AG09309 (cell line): ENCODE measurements at regions not wholly inside any gene's neighbourhood (a gene's known extent, or its start where the extent isn't known, plus 50 kb on each side); places are given as distances from the start of the nearest gene placed in this dataset.

Source experiments
- DNase-seq: peaks from one replicate; pipeline ENCODE4 v3.0.0-alpha.2; 2010; ENCODE audit warnings: low read depth
- H3K4me3 ChIP-seq: 2 replicates; pipeline ENCODE4 v1.5.1; 2011; ENCODE audit warnings: mild to moderate bottlenecking, low read depth, low read length, moderate library complexity; ENCODE audit not compliant: control insufficient read depth
- TF ChIP-seq, protein P1 (sequence below): IDR thresholded peaks from 2 replicates; pipeline ENCODE4 v1.5.1; 2011; ENCODE audit warnings: mild to moderate bottlenecking, low read depth, low read length, inconsistent platforms; ENCODE audit not compliant: insufficient read depth, control insufficient read depth; ENCODE audit errors: missing control alignments

DNA sequence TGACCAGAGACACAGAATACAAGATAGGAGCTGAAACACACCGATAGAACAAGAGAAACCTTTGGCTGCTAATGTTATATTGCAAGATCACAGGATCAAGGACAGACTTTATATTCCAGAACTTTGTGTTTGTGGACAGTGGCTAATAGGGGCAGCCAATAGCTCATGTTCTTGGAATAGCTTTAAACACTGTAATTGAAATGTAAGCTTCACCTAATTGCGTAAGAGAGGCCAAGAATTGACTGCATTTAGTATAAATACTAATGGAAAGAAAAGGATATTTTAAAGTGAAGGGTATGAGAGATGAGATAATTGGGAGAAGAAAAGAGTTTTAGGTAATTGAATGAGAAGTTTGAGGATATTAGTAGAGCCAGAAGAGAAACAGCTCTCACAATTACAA is 758.8 kb downstream of the CDH11 start:
- TF ChIP-seq, protein P1, sequence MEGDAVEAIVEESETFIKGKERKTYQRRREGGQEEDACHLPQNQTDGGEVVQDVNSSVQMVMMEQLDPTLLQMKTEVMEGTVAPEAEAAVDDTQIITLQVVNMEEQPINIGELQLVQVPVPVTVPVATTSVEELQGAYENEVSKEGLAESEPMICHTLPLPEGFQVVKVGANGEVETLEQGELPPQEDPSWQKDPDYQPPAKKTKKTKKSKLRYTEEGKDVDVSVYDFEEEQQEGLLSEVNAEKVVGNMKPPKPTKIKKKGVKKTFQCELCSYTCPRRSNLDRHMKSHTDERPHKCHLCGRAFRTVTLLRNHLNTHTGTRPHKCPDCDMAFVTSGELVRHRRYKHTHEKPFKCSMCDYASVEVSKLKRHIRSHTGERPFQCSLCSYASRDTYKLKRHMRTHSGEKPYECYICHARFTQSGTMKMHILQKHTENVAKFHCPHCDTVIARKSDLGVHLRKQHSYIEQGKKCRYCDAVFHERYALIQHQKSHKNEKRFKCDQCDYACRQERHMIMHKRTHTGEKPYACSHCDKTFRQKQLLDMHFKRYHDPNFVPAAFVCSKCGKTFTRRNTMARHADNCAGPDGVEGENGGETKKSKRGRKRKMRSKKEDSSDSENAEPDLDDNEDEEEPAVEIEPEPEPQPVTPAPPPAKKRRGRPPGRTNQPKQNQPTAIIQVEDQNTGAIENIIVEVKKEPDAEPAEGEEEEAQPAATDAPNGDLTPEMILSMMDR = no peak
- DNase-seq = no peak
- no peak overlapping the region for H3K4me3 ChIP-seq

GRCh38 chr16:64362193-64362592 is 759.7 kb downstream of the CDH11 start:
- no peak for DNase-seq
- no peak overlapping the region for H3K4me3 ChIP-seq
- TF ChIP-seq, protein P1 = no peak

DNA sequence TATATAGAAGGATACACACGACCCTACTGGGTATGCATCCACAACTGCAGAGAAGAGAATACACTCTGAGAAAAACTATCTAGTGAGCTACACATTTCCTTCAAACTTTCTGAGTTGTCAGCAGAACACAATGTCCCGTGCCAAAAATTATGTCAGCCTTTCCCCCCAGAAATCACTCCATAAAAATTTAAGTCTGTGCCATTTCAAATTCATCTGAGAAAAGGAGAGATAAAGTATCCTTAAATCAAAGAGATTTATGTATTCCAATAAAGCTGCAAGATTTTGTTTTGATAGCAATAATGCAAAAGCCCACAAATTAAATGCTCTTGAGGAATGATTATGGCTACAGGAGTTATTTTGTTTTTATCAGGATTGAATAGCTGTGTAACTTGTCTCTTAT is 760.1 kb downstream of the CDH11 start:
- TF ChIP-seq, protein P1 = no peak
- H3K4me3 ChIP-seq = no peak overlapping the region
- DNase-seq = no peak

- DNase-seq = no peak
- no peak overlapping the region for H3K4me3 ChIP-seq
- TF ChIP-seq, protein P1 = no peak
Measured at GRCh38 chr16:64358291-64358690, 763.6 kb downstream of the CDH11 start.

- TF ChIP-seq, protein P1 = no peak
- no peak overlapping the region for H3K4me3 ChIP-seq
- DNase-seq = peak; percentile 81
Measured at GRCh38 chr16:64356267-64356666, 765.6 kb downstream of the CDH11 start.

GRCh38 chr16:64352246-64352645 is 769.6 kb downstream of the CDH11 start:
- TF ChIP-seq, protein P1 = no peak
- no peak overlapping the region for H3K4me3 ChIP-seq
- no peak for DNase-seq

GRCh38 chr16:64351121-64351520 is 770.7 kb downstream of the CDH11 start:
- TF ChIP-seq, protein P1 = no peak
- DNase-seq = no peak
- no peak overlapping the region for H3K4me3 ChIP-seq
